Globus pallidus (tissue), 1 donor: ENCODE measurements at regions not wholly inside any gene's neighbourhood (a gene's known extent, or its start where the extent isn't known, plus 50 kb on each side); places are given as distances from the start of the nearest gene placed in this dataset.

ENCODE experiments used
- DNase-seq: peaks from one replicate; pipeline ENCODE4 v3.0.0-alpha.2; 2015; ENCODE audit warnings: low spot score

GRCh38 chr9:89696780-89697179, 92.0 kb downstream of the GADD45G start:
- no peak for DNase-seq

GRCh38 chr9:89697553-89697952, 92.7 kb downstream of the GADD45G start:
- DNase-seq = no peak

GRCh38 chr9:89698411-89699005, 93.7 kb downstream of the GADD45G start:
- no peak for DNase-seq

- DNase-seq = no peak
These were observed 94.8 kb downstream of the GADD45G start for GRCh38 chr9:89699646-89700045.

GRCh38 chr9:89701221-89701798, 96.5 kb downstream of the GADD45G start:
- DNase-seq = no peak

- DNase-seq = no peak
These were observed 97.6 kb downstream of the GADD45G start for GRCh38 chr9:89702401-89702800.

- DNase-seq = no peak
These were observed 100.8 kb downstream of the GADD45G start for GRCh38 chr9:89705651-89706050.

- no peak for DNase-seq
These were observed 101.3 kb downstream of the GADD45G start for GRCh38 chr9:89706086-89706485.

GRCh38 chr9:89706731-89707191, 101.9 kb downstream of the GADD45G start:
- DNase-seq = no peak

GRCh38 chr9:89710697-89711096, 105.9 kb downstream of the GADD45G start:
- no peak for DNase-seq

GRCh38 chr9:89711866-89712265, 107.1 kb downstream of the GADD45G start:
- no peak for DNase-seq

GRCh38 chr9:89712283-89712682, 107.5 kb downstream of the GADD45G start:
- DNase-seq = no peak

- DNase-seq = no peak
These were observed 109.5 kb downstream of the GADD45G start for GRCh38 chr9:89714321-89714720.

- DNase-seq = no peak
These were observed 110.6 kb downstream of the GADD45G start for GRCh38 chr9:89715318-89715858.

- DNase-seq = no peak
These were observed 111.1 kb downstream of the GADD45G start for GRCh38 chr9:89715881-89716280.

GRCh38 chr9:89716559-89716958, 111.7 kb downstream of the GADD45G start:
- no peak for DNase-seq

- no peak for DNase-seq
These were observed 113.4 kb downstream of the GADD45G start for GRCh38 chr9:89718176-89718575.

- no peak for DNase-seq
These were observed 113.8 kb downstream of the GADD45G start for GRCh38 chr9:89718651-89719050.

- no peak for DNase-seq
These were observed 114.4 kb downstream of the GADD45G start for GRCh38 chr9:89719202-89719601.

GRCh38 chr9:89720696-89721175, 115.9 kb downstream of the GADD45G start:
- no peak for DNase-seq

- no peak for DNase-seq
These were observed 116.4 kb downstream of the GADD45G start for GRCh38 chr9:89721176-89721700.

- DNase-seq = no peak
These were observed 117.2 kb downstream of the GADD45G start for GRCh38 chr9:89721971-89722530.

GRCh38 chr9:89722712-89723111, 117.9 kb downstream of the GADD45G start:
- no peak for DNase-seq
